ENCODE measurements at regions not wholly inside any gene's neighbourhood (a gene's known extent, or its start where the extent isn't known, plus 50 kb on each side); places are given as distances from the start of the nearest gene placed in this dataset.

DNA sequence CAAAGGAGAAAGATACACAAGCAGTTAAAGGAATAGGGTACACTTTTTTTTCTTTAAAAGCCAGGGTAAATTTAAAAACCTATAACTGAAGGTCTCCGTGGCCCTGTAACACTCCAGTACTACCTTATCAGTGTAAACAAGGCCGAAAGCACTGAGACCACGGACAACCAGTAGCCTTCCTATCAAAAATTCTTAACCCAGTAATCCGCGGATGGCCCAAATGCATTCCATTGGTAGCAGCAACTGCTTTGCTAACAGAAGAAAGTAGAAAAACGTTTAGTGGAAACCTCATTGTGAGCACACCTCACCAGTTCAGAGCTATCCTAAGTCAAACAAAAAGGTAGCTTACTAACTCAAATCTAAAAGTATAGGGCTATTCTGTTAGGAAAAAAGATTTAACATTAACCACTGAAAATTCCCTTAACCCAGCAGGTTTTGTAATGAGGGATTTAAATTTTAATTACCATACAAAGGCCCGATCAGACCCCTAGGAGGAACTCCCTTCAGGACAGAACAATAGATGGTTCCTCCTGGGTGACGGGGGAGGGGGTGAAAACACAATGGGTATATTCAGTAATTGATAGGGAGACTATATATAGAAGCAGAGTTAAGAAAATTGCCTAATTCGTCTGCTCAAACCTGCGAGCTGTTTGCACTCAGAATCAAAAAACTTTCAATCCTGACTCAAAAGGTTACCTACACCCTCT lies 50.8 kb upstream of the CWC22 start:
- WGBS (ENCODE audit: insufficient coverage, low coverage, low lambda C conversion rate, missing lambda C conversion rate), result 61% methylated on average over 10 of the region's 10 CpGs
- Histone ChIP-seq H3K4me3 (no peak overlapping the region), H3K4me1 (no peaks in the 10 kb centered on the region), H3K9me3 (no peaks in the 10 kb centered on the region), H3K27me3 (no peaks in the 10 kb centered on the region), H3K36me3 (no peaks in the 10 kb centered on the region), H3K27ac (no peak overlapping the region)
- intact Hi-C loops (cut with DNase I), result no loop called here
- TF ChIP-seq, protein P1, sequence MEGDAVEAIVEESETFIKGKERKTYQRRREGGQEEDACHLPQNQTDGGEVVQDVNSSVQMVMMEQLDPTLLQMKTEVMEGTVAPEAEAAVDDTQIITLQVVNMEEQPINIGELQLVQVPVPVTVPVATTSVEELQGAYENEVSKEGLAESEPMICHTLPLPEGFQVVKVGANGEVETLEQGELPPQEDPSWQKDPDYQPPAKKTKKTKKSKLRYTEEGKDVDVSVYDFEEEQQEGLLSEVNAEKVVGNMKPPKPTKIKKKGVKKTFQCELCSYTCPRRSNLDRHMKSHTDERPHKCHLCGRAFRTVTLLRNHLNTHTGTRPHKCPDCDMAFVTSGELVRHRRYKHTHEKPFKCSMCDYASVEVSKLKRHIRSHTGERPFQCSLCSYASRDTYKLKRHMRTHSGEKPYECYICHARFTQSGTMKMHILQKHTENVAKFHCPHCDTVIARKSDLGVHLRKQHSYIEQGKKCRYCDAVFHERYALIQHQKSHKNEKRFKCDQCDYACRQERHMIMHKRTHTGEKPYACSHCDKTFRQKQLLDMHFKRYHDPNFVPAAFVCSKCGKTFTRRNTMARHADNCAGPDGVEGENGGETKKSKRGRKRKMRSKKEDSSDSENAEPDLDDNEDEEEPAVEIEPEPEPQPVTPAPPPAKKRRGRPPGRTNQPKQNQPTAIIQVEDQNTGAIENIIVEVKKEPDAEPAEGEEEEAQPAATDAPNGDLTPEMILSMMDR (IDR thresholded peaks at IDR 0.05), result no peak
- no peak for TF ChIP-seq POLR2A (IDR thresholded peaks at IDR 0.05)
- ATAC-seq (no peak), DNase-seq (no peak)

Small RNA genes in the stretch of these regions (small RNA-seq; reads per million reads assigned to genes)
- gene AC012669.1, result 0 reads per million in 2 experiments

Data from right lobe of liver (tissue), 6 donors.